Epithelial cell of esophagus (primary cell): ENCODE measurements at regions not wholly inside any gene's neighbourhood (a gene's known extent, or its start where the extent isn't known, plus 50 kb on each side); places are given as distances from the start of the nearest gene placed in this dataset.
"Not testable (repeated sequence)": the region's sequence is repeated elsewhere in the genome, so short reads cannot be mapped to it uniquely, and the experiment has no call there.

Source experiments
- DNase-seq: peaks from one replicate; pipeline ENCODE4 v3.0.0; 2010; ENCODE audit warnings: low read depth
- H3K4me3 ChIP-seq: 2 replicates; pipeline ENCODE4 v1.5.1; 2011; ENCODE audit warnings: mild to moderate bottlenecking, low read length, control low read depth
- CTCF ChIP-seq: IDR thresholded peaks from 2 replicates; pipeline ENCODE4 v1.5.1; 2011; ENCODE audit warnings: low read depth, mild to moderate bottlenecking, low read length, control low read depth, inconsistent platforms; ENCODE audit not compliant: insufficient read depth; ENCODE audit errors: missing control alignments

GRCh38 chr5:92629574-92629973 lies 951.4 kb downstream of the NR2F1-AS1 start:
- H3K4me3 ChIP-seq, result no peak overlapping the region
- no peak for TF ChIP-seq CTCF

GRCh38 chr5:92629000-92629399 lies 952.0 kb downstream of the NR2F1-AS1 start:
- DNase-seq, result no peak
- H3K4me3 ChIP-seq, result no peak overlapping the region
- no peak for TF ChIP-seq CTCF

More at GRCh38 chr5:92629574-92629973, 951.4 kb downstream of the NR2F1-AS1 start:
- DNase-seq, result no peak

- no peak overlapping the region for H3K4me3 ChIP-seq
- peak; percentile 11 for DNase-seq
- no peak for TF ChIP-seq CTCF
Measured at GRCh38 chr5:92627186-92627585, 953.8 kb downstream of the NR2F1-AS1 start.

- H3K4me3 ChIP-seq, result no peak overlapping the region
- TF ChIP-seq CTCF, result no peak
- DNase-seq, result no peak
Measured at GRCh38 chr5:92616085-92616484, 964.9 kb downstream of the NR2F1-AS1 start.

- DNase-seq, result peak; percentile 28
- H3K4me3 ChIP-seq, result no peak overlapping the region
- TF ChIP-seq CTCF, result no peak
Measured at GRCh38 chr5:92613546-92613945, 967.5 kb downstream of the NR2F1-AS1 start.

- DNase-seq, H3K4me3 ChIP-seq: not testable (repeated sequence)
Measured at GRCh38 chr5:92610435-92610834, 970.6 kb downstream of the NR2F1-AS1 start.

- DNase-seq, result no peak
- H3K4me3 ChIP-seq, result no peak overlapping the region
- TF ChIP-seq CTCF, result no peak
Measured at GRCh38 chr5:92605591-92605990, 975.4 kb downstream of the NR2F1-AS1 start.
